GM18511 (cell line): ENCODE measurements at regions not wholly inside any gene's neighbourhood (a gene's known extent, or its start where the extent isn't known, plus 50 kb on each side); places are given as distances from the start of the nearest gene placed in this dataset.
"Not testable (repeated sequence)": the region's sequence is repeated elsewhere in the genome, so short reads cannot be mapped to it uniquely, and the experiment has no call there.

ENCODE experiments used
- ATAC-seq: cut with Tn5 transposase; IDR thresholded peaks from one replicate; pipeline ENCODE4 v1.9.1; 2021; ENCODE audit warnings: mild to moderate bottlenecking, moderate library complexity; ENCODE audit not compliant: unreplicated experiment

DNA sequence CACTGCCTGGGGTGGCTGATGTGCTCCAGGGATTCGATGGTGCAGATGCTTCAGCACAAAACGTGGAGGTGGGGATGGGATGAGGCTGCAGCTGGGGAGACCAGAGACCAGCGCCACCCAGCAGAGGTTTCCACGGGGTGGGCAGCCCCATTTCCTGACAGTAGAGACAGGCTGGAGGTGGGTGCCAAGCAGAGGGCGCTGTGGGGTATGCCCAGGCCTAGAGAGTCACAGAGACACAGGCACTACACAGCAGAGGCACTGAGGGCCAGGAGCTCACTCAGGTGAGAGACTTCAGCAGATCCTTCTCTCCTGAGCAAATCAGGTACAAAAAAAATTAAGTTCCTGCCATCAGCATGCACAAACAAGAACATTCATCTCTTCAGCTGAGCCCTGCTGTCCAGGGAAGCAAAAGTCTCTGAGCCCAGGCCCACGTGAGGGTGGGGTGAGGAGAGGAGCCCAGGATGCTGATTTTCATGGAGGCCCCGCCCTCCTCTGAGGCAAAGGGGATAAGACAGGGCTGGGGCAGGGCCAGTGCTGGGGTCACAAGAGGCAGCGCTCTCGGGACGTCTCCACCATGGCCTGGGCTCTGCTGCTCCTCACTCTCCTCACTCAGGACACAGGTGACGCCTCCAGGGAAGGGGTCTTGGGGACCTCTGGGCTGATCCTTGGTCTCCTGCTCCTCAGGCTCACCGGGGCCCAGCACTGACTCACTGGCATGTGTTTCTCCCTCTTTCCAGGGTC, 53.1 kb downstream of the GGTLC2 start:
- no peak for ATAC-seq

DNA sequence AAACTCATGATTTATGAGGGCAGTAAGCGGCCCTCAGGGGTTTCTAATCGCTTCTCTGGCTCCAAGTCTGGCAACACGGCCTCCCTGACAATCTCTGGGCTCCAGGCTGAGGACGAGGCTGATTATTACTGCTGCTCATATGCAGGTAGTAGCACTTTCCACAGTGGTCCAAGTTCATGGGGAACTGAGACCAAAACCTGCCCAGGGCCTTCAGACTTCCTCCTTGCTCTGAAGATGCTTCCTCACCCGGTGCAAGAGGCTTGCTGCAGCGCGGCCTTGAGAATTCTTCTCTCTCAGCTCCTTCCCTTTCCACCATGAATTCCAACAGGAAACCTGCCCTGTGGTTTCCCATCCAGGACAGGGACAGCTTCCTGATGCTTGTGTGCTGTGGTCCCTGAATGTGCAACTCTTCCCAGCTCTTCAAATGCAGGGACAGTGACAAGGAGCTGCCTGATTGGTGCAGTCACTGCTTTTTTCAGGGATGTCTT, 53.9 kb downstream of the GGTLC2 start:
- ATAC-seq: peak; percentile 54

DNA sequence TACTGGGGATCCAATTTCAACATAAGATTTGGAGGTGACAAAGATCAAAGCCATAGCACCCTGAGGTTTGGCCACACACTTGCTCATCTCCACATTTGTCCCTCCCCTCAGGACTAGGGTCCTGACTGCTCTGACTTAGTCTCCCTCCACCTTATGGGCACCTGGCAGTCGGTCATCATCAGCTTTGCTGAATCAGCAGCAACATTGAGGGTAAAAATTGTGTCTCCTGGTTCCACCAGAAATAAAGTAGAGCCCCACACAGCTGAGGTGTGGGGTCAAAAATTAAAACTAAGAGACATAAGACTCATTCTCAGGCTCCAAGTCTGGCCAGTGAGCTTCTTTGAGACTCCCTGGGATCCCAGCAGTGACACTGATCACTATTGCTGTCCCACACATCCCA, 56.2 kb downstream of the GGTLC2 start:
- no peak for ATAC-seq

GRCh38 chr22:22701557-22701956, 57.1 kb downstream of the GGTLC2 start:
- ATAC-seq: not testable (repeated sequence)

GRCh38 chr22:22702237-22703202, 58.1 kb downstream of the GGTLC2 start:
- no peak for ATAC-seq

- no peak for ATAC-seq
Measured at GRCh38 chr22:22703203-22703570, 58.8 kb downstream of the GGTLC2 start.

DNA sequence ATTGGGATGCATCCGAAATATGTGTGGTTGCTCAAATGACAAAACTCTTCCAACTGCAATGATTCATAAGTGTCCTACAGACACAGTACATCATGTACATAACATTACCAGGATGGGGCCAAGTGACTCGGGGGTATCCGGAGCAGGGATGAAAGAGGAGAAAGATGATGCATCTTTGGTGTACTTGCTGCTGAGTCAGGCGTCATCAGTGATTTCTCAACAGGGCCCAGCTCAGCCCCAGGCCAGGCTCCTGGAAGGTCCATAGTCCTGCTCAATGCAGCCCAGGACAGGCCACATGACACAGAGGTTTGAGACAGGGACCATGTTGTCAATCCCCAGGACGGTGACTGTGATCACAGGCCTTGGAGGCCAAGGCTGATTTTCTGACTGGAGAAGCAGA, 59.3 kb downstream of the GGTLC2 start:
- ATAC-seq: no peak

- ATAC-seq: no peak
Measured at GRCh38 chr22:22704156-22704946, 59.9 kb downstream of the GGTLC2 start.

DNA sequence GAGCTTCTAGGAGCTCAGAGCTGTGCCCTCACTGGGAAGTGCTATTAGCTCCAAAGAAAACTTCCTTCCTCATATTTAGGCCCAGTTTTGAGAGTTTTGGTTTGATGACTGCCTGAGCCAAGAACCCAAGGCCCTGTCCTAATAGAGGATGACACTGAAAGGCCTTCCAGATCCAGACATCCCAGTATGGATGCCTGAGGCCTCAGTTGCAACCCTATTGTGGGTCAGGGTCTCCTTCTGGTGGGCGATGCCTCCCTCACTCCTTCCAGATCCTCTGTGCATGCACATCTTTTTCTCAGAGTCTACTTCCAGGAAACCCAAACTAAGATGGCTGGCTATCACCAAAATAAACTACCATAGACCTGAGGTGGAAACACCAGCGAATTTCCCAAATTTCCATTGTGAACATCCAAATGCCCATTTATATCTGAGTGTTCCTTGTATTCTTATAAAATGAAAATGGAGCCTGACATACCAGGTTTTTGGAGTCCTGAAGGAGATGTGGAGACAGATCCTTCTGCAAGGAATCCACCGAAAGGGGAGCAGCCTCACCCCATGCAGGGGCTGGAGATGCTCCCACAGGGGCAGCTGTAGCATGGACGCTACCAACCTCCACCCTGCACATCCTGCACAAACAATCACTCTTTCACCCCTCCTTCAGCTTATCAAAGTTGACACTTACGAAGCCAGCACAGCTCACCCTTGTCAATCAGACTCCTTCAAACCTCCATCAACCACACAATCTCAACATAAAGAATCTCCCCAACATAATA, 61.1 kb downstream of the GGTLC2 start:
- ATAC-seq: no peak

GRCh38 chr22:22706253-22706915, 62.0 kb downstream of the GGTLC2 start:
- no peak for ATAC-seq

GRCh38 chr22:22709719-22710445, 65.5 kb downstream of the GGTLC2 start:
- no peak for ATAC-seq

DNA sequence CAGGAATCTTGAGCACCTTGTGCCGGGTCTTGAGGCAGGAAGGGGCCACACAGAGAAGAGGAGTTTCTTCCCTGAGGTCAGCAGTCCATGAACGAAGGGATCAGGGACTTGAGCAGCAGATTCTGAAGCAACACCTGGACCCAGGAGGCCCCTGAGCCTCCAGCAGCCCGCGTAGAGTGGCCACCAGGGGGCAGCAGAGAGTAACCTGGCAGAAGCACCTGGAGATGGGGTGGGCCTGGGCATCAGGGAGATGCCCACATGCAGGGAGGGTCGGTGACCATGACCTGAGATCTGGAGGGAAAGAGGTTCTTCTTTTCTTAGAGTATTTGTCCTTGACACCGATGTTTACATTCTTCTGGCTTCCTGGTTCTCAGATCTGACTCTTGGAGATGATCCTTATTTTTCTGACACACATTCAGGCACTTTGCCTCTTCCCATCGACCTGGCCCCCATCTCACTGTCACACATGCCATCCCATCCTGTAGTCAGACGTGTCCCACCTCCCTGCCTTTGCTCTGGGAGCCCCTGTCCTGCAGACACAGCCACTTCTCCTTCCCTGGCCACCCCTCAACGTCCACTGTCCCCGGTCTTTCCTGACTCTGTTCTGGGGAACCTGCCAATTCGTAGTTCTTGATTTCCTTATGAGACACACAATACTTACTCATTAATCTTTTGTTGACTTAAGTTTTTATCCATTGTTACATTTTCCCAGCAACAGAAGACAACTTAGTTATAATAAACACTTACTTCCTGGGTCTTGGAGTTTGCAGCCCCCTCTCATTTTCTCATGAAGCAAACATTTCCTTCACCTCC, 66.5 kb downstream of the GGTLC2 start:
- ATAC-seq: no peak

GRCh38 chr22:22711532-22711913, 67.1 kb downstream of the GGTLC2 start:
- ATAC-seq: no peak

DNA sequence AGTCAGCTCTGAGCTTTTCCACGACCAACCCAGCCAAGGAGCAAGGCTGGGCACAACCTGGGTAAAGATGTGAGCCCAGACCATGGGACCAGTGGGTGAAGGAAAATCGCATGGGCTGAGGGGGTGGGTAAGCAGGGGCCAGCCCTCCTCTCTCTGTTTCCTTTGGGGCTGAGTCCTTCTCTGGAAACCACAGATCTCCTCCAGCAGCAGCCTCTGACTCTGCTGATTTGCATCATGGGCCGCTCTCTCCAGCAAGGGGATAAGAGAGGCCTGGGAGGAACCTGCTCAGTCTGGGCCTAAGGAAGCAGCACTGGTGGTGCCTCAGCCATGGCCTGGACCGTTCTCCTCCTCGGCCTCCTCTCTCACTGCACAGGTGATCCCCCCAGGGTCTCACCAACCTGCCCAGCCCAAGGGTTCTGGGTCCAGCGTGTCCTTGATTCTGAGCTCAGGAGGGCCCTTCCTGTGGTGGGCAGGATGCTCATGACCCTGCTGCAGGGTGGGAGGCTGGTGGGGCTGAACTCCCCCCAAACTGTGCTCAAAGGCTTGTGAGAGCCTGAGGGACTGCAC, 67.8 kb downstream of the GGTLC2 start:
- no peak for ATAC-seq

DNA sequence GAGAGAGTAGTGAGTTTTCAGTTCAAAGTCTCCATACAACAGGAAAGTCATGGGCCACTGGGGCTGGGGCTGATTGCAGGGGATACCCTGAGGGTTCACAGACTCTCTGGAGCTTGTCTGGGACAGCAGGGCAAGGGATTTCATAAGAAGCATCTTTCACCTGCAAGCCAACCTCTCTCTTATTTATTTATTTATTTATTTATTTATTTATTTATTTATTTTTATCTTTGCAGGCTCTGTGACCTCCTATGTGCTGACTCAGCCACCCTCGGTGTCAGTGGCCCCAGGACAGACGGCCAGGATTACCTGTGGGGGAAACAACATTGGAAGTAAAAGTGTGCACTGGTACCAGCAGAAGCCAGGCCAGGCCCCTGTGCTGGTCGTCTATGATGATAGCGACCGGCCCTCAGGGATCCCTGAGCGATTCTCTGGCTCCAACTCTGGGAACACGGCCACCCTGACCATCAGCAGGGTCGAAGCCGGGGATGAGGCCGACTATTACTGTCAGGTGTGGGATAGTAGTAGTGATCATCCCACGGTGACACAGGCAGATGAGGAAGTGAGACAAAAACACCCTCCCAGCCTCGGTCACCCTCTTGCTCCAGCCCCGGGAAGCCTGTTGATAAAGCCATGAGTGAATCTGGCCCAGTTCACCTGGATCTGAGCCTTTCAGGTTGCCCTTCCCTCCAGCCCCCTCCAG, 68.4 kb downstream of the GGTLC2 start:
- no peak for ATAC-seq

- no peak for ATAC-seq
Measured at GRCh38 chr22:22713416-22713815, 69.0 kb downstream of the GGTLC2 start.

DNA sequence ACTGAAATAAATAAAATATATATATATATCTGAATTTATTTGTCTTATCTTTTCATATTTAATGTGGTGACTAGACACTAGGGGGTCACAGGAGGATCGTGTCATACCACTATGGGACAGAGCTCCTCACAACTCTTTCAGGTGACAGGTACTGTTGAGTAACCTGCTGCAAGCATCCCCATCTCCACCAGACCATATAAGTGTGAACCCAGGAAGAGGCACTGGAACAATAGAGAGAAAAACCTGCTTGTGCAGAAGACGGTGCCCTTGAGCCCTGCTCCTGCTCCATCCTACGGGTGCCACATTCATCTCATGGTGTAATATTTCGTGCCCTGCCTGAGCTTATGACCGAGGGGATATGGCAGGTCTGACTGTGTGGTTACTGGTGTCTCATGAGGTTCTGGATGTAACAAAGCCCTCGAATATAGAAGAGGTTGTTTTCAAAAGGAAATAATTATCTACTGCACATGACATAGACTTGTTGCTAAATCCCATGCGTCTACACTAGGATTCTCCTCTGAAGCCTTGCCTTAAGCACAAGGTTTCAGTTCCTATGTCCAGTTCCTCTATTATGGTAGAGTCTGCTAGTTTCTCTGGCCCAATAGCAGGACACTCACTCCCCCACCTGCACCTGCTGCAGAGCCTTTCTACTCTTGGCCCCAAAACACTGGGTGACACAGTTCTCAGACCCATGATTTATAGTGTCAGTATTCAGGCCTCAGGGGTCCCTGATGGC, 70.4 kb downstream of the GGTLC2 start:
- peak; percentile 81 for ATAC-seq
